NCI-H226 (cell line): ENCODE measurements at regions not wholly inside any gene's neighbourhood (a gene's known extent, or its start where the extent isn't known, plus 50 kb on each side); places are given as distances from the start of the nearest gene placed in this dataset.
"Not testable (repeated sequence)": the region's sequence is repeated elsewhere in the genome, so short reads cannot be mapped to it uniquely, and the experiment has no call there.

Experiments used
- DNase-seq: peaks from one replicate; pipeline ENCODE4 v3.0.0-alpha.2; 2015

DNA sequence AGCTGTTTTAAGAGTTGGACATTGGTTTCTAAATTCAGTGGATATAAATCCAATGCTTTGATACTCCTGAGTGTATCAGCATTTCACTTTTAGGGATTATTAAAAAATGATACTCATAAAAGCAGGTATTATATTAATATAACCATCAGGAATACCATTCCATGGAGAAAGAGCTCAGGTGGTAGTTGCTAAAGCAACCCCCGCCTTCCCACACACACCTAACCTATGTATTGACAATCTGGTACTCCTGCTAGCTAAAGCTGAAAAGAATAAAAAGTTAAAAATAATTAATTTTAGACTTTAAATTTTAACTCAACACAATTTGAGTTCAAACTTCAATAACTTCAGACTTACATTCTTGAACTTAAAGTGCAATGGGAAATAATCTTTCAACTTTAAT, 717.1 kb upstream of the HS3ST1 start:
- DNase-seq: no peak

DNA sequence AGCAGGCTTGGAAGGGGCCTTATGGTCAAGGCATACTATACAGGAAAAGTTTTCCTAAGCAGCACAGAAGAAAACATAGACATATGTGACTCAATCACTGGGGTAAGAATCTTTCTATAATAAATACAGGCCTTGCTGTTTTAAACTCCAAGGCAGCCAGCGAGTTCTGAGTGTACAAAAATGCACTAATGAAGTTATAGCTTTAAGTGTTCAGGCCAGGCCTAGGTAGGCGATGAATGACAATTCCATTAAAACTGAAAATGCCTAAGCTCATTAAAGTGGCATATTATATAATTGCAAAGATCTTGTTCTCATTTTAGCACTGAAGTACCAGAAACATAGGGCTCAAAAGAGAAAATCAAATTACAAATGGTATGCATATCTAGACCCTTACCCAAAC, 716.4 kb upstream of the HS3ST1 start:
- DNase-seq: no peak

DNA sequence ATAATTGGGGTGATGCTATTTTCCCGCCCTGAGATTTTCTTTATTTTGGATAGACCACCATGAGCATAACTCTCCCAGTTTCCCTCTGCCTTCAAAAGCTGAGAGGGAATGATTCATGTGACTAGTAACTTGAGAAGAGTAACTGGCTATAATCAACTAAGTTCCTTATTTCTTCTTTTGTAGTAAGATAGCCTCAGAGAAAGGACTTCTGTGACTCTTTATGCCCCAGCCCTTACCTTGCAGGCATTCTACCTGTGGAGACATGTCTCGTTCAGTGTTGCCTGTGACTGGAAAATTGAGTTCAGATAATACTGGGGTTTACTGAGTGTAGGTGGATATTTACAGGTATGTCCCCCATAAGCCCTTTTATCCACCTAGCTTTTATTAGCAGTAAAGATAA, 715.4 kb upstream of the HS3ST1 start:
- no peak for DNase-seq

DNA sequence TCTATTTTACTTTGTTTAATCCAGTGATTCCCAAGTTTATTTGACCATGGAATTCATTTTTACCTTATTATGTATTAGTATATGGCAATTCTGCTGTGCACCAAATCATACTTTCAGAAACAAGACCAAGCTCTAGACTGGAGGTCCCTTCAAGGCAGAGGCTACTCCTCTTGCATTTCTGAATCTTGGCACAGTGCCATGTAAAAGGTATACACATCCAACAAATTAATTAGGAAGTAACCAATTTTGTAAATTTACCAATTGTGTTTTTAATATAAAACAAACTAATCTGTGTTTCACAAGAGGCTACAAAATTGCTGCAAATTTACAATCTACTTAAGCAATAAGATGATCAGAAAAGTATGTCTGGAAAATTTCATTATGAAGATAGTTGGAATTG, 712.2 kb upstream of the HS3ST1 start:
- DNase-seq: no peak

DNA sequence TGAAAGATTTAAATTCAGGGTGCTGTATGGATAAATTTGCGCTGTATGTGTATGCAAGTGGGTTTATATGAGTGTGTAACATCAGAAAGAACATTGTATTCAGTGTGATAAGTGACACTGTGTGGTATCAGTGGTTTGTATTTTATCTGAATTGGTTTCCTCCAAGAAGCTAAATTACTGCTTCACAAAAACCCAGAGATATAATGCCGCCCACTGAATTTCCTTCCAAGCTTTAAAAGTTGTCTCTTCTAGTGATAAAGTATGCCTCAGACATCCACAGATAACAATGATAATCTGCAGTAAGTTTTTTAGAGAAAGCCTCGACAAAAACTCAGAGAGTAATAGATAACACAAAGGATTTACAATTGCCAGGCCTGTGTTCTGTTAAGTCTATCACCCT, 710.6 kb upstream of the HS3ST1 start:
- DNase-seq: no peak

DNA sequence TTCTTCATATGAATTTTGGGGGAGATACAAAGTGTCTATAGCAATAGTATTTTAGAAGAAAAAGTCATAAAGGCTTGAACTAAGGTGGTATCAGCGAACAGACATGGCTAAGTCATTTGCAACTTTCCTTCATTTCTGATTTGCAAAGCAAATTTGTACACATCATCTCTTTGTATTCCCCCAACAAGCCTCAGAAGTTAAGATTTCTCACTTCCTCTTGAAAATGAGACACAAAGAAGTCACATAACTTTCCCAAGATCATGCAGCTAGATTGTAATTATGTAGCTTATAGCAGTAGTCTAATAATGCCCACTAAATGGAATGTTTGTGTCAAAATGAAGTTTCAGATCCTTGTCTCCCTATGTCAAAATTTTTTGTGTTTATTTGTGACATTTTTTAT, 709.8 kb upstream of the HS3ST1 start:
- no peak for DNase-seq

DNA sequence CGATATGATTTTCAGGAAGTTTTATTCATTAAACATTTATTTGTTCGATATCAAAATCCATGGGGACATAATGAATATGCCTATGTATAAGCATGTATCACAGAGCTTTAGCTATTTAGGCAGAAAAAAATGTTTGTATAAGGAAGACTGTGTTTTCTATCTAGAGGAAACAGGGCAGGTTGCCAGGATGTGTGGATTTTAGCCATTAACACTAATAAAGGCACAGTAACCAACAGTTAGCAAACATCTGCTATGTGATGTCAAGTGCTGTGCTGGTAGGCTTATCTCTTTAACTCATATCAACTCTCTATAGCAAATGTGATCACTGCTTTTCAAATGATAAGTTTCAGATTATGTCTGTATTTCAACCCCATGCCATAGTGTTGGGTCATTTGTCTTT, 708.9 kb upstream of the HS3ST1 start:
- no peak for DNase-seq

DNA sequence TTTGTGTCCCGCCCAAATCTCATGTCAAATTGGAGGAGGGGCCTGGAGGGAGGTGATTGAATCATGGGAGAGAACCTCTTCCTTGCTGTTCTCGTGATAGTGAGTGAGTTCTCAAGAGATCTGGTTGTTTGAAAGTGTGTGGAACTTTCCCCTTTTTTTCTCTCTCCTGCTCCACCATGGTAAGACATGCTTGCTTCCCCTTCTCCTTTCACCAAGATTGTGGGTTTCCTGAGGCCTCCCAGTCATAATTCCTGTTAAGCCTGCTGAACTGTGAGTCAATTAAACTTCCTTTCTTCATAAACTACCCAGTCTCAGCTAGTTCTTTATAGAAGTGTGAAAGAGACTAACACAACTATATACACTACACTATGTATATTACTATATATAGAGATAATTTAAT, 697.8 kb upstream of the HS3ST1 start:
- no peak for DNase-seq

DNA sequence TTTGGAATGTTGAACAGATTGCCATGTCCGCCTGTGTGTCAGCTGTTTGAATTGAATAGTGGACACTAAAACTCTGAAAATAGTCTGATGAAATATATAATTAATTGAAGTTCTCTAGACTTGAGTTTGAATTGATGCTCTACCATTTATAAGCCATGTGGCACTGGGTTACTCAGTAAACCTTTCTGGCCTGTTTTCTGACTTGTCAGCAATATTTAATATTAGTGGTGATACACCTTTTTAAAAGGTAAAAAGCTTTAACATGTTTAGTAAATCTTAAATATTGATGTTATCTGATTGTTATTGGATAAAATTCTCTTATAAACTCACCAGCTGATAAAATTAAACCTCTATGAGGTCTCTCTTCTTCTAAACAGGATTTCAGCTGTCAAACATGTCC, 695.4 kb upstream of the HS3ST1 start:
- DNase-seq: no peak

DNA sequence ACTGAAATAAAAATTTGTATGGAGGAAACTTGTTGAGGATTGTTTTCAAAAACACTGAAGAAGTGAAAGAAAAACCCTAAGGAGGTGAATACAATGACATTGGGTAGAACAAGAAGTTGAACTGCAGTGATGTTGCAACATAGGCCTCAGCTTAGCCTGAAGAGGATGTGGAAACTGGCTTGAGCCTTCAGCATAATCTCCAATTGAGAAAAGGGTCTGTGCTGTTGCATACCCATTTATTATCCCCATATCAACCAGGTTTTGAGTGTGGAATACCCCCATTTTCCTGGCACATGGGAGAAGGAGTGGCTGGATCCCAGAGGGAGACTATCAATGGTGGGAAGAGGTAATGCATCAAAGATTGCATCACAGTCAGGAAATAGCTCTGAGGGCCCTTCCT, 695.0 kb upstream of the HS3ST1 start:
- DNase-seq: no peak

DNA sequence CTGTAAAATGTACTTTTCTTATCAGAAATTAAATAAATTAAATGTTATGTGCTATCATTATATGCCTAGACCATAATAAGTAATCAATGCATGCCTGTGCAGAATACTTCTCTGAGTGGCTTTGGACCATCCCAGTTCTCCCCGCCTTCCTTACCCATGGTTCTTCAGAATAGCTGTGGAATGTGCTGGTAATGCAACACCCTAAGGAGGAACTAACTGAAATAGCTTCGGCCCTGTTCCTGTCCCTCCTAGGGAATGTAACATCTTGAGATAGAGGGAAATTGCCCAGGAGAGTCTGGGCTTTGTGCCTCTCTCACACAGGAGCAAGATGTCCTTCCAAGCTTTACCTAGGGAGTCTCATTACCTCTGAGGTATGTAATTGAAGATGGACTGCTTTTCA, 693.6 kb upstream of the HS3ST1 start:
- no peak for DNase-seq

DNA sequence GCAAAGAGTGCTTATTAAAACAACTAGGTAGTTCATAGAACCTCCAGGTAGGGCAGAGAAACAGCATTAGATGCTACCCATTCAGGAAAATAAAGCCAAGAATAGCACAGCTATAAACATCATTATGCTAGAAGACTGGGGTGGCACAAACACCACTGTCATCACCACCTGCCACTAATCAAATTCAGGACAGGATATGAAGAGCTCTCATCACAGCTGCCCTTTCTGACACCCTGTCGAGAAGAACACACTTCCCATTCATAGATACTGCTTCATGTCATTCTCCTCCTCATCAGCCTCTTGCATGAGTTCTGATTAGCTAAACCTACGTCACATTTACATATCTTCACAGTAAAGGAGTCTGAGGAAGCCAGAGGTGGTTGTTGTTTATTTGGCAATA, 692.3 kb upstream of the HS3ST1 start:
- DNase-seq: no peak

DNA sequence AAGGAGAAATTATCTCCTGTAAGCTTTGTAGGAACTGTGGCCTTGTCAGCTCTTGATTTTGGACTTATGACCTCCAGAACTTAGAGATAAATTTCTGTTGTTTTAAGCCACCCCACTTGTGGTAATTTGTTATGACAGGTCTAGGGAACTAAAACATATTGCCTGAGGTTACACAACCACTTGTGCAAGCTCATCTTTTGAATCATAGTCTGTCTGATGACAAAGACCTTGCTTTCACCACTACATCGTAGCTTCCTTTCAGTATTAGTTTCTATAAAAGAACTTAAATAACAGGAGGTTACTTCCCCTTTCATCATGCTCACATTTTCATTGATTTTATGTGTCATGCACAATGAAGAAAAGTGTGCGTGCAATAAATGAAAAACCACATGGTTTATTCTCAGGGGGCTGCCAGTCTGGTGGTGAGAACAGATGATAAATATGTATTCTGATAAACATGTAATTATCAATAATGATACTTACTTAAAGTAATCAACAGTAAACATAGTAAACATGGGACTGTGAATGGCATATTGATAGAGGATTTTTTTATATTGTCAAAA, 690.0 kb upstream of the HS3ST1 start:
- DNase-seq: no peak

DNA sequence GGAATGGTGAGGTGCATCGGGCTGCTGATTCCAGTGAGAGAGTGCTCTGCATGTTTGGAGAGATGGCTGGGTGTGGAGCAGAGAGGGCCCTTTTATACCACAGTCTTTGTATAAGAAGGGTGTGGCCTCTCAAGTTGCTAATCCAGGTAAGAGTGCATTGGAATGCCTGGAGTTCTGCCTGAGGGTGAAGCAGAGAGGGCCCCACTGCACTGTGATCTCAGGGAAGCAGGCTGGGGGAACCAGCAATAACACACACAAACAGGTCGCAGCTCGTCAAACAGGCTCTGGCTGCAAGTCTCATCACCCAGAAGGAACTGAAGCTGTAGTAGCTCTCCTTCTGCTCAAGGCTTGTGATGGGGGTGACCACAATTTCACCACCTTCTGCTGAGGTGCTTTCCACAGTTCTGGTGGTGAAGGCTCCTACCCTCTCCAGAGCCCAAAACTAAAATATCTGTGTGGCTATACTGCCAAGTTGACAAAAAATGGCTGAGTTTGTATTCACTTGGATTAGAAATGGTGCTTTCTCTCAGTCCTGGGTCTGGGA, 687.4 kb upstream of the HS3ST1 start:
- no peak for DNase-seq

DNA sequence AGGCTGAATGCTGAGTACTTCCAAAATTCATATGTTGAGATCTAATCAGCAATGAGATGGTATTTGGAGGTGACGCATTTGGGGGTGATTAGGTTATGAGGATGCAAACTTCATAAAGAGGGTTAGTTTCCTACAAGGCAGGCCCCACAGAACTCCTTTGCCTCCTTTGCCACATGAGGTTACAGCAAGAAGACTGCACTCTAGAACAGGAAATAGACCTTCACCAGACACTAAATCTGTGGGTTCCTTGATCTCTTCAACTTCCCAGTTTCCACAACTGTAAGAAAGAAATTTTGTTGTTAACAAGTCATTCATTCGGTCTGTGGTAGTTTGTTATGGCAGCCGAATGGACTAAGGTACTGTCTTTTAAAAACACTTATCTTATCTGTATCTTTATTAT, 681.9 kb upstream of the HS3ST1 start:
- no peak for DNase-seq

DNA sequence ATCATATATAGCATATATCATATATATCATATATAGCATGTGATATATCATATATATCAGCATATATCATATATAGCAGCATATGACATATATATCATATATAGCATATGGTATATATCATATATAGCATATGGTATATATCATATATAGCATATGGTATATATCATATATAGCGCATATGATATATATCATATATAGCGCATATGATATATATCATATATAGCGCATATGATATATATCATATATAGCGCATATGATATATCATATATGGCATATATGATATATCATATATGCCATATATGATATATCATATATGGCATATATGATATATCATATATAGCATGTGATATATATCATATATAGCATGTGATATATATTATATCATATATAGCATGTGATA, 680.4 kb upstream of the HS3ST1 start:
- DNase-seq: not testable (repeated sequence)

DNA sequence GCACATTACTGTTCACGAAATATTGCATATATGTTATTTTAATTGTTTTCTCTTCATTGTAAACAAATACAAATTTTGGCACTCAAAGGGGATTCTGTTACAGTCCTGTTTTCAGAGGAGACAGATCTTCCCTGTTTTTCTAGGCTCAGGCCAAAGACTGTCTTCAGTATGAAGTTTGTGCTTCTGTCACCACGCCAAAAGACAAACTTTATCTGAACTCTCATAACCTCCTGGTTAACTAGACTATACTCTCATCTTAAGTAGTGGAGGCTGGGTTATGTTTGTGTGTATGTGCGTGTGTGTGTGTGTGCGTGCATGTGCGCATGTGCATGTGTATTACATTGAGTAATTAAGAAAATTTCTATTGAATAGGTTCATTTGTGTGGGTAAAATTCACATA, 676.8 kb upstream of the HS3ST1 start:
- no peak for DNase-seq

DNA sequence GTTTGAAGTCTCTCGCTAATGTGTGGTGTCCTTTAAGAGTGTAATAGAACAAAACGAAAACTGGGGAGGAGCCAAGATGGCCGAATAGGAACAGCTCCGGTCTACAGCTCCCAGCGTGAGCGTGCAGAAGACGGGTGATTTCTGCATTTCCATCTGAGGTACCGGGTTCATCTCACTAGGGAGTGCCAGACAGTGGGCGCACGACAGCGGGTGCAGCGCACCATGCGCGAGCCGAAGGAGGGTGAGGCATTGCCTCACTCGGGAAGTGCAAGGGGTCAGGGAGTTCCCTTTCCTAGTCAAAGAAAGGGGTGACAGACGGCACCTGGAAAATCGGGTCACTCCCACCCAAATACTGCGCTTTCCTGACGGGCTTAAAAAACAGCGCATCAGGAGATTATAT, 661.2 kb upstream of the HS3ST1 start:
- DNase-seq: not testable (repeated sequence)

DNA sequence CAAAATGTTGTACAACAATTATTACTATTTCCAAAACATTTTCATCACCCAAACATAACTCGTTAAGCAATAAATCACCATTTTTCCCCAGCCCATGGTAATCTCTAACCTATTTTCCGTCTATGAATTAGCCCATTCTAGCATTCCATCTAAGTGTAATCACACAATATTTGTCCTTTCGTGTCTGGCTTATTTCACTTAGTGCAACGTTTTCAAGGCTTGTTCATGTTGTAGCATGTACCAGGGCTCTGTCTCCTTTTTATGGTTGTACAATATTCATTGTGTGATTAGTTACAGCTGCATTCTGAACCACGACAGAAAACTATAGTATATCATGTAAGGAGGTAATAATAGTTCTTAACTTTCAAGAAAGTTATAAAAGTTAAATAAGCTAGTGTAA, 656.0 kb upstream of the HS3ST1 start:
- DNase-seq: no peak

DNA sequence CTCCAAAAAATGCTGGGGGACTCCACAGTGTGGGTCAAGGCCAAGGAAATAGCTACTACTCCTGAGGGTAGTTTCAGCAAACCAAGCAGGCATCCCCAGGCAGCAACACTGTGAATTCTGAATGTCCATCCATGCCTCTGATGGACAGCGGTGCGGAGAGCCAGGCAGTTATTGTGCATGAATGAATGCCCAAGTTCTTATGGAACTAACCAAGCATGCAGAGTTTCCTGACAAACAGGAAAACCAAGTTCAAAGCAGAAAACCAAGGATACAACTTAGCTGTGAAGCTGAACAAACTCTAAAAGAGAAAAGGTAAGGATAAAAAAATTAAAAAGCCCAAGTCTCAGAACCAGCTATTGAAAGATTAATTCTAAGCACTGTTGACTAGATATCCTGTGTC, 642.6 kb upstream of the HS3ST1 start:
- DNase-seq: no peak

DNA sequence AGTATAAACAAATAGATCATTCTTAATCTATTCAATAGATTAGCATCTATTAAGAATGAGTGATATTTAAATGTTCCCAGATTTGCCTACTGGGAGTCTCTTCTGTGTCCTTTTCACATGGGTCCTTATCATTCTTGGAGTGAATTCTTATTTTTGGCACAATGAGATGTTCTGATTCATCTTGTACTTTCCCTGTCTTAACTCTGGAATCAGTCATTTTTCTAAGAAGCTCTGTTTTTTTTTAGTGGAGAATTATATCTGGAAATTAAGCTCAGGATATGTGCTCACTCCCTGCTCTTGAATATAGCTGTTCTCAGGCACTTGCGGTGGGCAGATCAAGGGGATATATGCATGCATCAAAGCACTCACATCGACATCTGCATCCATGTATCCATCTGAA, 625.3 kb upstream of the HS3ST1 start:
- DNase-seq: no peak

DNA sequence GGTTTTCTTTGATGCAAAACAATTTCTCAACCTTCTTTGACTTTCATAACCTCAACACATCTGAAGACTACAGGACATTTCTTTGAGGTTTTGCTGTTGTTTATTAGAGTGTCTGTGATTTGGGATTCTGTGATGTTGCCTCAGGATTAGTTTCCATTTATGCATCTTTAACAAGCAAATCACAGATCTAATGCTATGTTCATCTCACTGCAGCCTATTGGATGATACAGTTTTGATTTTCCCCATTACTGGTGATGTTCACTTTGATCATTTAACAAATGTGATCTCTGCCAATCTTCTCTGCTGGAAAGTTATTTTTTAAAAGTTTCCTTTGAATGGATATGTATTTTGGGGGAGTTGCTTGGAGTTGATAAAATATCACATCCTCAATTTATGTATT, 624.9 kb upstream of the HS3ST1 start:
- DNase-seq: no peak

DNA sequence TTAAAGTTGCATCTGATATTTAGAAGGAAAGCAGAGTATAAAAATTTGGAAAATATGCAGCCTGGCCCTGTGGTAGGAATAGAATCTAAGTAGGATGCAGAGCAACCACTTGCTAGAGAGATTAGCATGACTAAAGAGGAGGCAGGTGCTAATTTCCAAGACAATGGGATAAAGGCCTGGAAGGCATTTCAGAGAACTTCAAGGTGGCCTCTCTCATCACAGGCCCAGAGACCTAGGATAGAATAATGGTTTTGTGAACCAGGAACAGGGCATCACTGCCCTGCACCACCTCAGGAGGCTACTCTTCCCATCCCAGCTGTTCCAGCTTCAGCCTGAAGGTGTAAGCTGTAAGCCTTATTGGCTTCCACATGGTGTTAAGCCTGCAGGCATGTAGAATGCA, 621.7 kb upstream of the HS3ST1 start:
- no peak for DNase-seq

DNA sequence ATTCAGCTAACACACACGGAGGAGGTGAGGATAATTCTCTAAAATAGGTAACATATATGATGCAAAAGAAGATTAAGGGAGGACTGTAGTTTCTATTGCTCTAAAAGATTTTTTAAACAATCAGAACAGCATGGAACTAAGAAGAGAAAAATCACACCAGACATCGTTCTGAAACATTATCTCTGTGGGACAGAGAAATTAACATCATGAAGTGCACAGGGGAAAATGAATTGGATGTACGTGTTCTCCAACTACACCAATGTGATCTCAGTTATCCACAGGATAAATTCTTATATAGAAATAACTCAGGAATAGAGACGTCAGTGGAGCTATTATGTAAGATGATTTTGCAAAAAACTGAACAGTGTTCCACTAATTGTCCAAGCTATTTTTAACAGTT, 614.1 kb upstream of the HS3ST1 start:
- DNase-seq: no peak

DNA sequence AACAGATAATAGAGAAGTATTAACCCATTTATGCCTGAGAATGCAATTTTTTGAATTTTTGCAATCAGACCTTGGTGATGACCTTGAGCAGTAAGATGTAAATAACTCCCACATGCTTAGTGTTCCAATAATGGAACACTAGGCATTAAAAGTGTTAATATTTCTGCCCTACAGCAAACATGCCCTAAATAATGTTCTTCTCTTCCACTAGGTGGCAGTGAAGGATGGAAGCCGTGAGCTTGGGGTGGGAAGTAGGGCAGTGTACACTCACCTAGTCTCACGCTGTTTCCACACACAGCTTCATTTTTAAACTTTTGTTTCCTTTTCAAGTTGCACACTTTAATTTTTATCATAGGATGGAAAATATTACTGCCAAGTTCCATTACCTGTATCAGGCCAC, 613.1 kb upstream of the HS3ST1 start:
- no peak for DNase-seq

DNA sequence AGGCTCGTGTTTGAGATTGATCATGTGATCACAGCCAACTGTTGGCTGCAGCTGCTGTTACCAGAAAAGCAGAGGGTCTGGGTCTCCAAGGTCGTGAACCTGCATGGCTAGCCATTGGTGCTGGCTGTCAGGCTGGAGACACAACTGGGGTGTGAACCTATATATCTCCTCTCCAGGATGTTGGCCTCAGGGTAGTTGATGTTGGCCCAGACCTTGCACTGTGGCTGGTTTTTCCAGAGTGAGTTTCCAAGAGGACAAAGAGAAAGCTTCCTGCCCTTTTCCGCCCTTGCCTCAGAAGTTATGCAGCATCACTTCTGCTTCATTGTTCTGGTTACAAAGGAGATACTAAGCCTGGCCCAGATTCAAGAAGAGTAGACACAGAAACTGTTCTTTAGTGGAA, 607.8 kb upstream of the HS3ST1 start:
- no peak for DNase-seq
